K562 (cell line): ENCODE measurements at regions not wholly inside any gene's neighbourhood (a gene's known extent, or its start where the extent isn't known, plus 50 kb on each side); places are given as distances from the start of the nearest gene placed in this dataset.

Experiments
- ATAC-seq: fragments of 200-7000 bp; cut with Tn5 transposase; 3 replicates; pipeline ENCODE4 v1.9.1; 2020; ENCODE audit warnings: moderate library complexity
- BruUV-seq: library from RNA; stranded (reverse); fragments of 400-500 nt; replicated peaks from 2 replicates; lab custom pipeline; 2021; lab: Mats Ljungman, UMichigan
- CTCF ChIA-PET: fragments of 300-600 bp; formaldehyde crosslinking; extraction: SDS; loops from one replicate; lab custom pipeline; 2021; ENCODE audit warnings: low intra/inter-chr PET ratio; lab: Yijun Ruan, JAX
- POLR2A ChIA-PET: fragments of 300-600, 350-650 bp; sonication (Branson Sonifier 250); formaldehyde crosslinking; extraction: SDS; loops from one replicate; lab custom pipeline; 2021; ENCODE audit warnings: antibody characterized with exemption, inconsistent platforms; lab: Yijun Ruan, JAX
- DNase-seq, 4 experiments: peaks; one replicate each; pipeline versions ENCODE4 v3.0.0 to v3.0.0-alpha.2; 2011 to 2018; ENCODE audit warnings: low spot score in 3 of 4, mixed read lengths in 3 of 4; ENCODE audit errors: extremely low read depth in 1 of 4
- FAIRE-seq: peaks from 2 replicates; lab custom pipeline; 2011; peaks lifted over from hg19 to GRCh38; lab: Jason Lieb, UNC
- H2AFZ ChIP-seq: 2 replicates; pipeline ENCODE4 v1.6.0; 2011; ENCODE audit warnings: low read depth, low read length, control low read depth, inconsistent platforms
- H3K27ac ChIP-seq: fragments of 200-600 bp; 3 replicates; pipeline ENCODE4 v1.8.0; 2011; ENCODE audit warnings: low read depth, mild to moderate bottlenecking, control low read depth, inconsistent platforms, low read length, moderate library complexity, mixed read lengths; ENCODE audit errors: extremely low read depth
- H3K27me3 ChIP-seq, 2 experiments: fragments of 300-600 bp in 1 of 2; 2 replicates in 1 of 2; 3 replicates in 1 of 2; pipeline versions ENCODE4 v1.6.0 to v1.8.0; 2011; ENCODE audit warnings: inconsistent platforms in 2 of 2, low read length in 2 of 2, mild to moderate bottlenecking in 1 of 2, mixed read lengths in 1 of 2, moderate library complexity in 1 of 2; ENCODE audit not compliant: control insufficient read depth in 2 of 2, insufficient read depth in 2 of 2
- H3K36me3 ChIP-seq: fragments of 300-600 bp; 3 replicates; pipeline ENCODE4 v1.8.0; 2011; ENCODE audit warnings: mild to moderate bottlenecking, low read length, inconsistent platforms; ENCODE audit not compliant: control insufficient read depth, insufficient read depth
- H3K4me1 ChIP-seq, 2 experiments: fragments of 200-600 bp in 1 of 2; replicated peaks in 1 of 2; 2 replicates in 1 of 2; 3 replicates in 1 of 2; pipeline versions ENCODE4 v1.5.1 to v1.8.0; 2011; ENCODE audit warnings: inconsistent platforms in 2 of 2, low read length in 2 of 2, mild to moderate bottlenecking in 1 of 2, mixed read lengths in 1 of 2, moderate library complexity in 1 of 2; ENCODE audit not compliant: control insufficient read depth in 2 of 2, insufficient read depth in 2 of 2
- H3K4me2 ChIP-seq: 2 replicates; pipeline ENCODE4 v1.6.1; 2011; ENCODE audit warnings: low read length, control low read depth, inconsistent platforms, mixed read lengths; ENCODE audit not compliant: insufficient read depth
- H3K4me3 ChIP-seq: fragments of 200-600 bp; sonication (generic), shearing (Covaris generic); 2 replicates; pipeline ENCODE4 v1.5.1; 2016; ENCODE audit warnings: control low read depth, inconsistent platforms
- H3K79me2 ChIP-seq: fragments of 200-600 bp; 3 replicates; pipeline ENCODE4 v1.8.0; 2011; ENCODE audit warnings: low read length, inconsistent platforms; ENCODE audit not compliant: control insufficient read depth, insufficient read depth
- H3K9ac ChIP-seq, 2 experiments: 2 replicates each; pipeline versions ENCODE4 v1.6.0 to v1.6.1; 2011; ENCODE audit warnings: low read depth in 2 of 2, low read length in 2 of 2, control low read depth in 1 of 2, inconsistent platforms in 1 of 2, mild to moderate bottlenecking in 1 of 2, mixed read lengths in 1 of 2; ENCODE audit not compliant: insufficient read depth in 1 of 2
- H3K9me1 ChIP-seq: one replicate; pipeline ENCODE4 v1.6.0; 2011; ENCODE audit warnings: inconsistent platforms, mild to moderate bottlenecking, low read length, moderate library complexity; ENCODE audit not compliant: control insufficient read depth, insufficient read depth
- H3K9me3 ChIP-seq: replicated peaks from 2 replicates; pipeline ENCODE4 v1.5.1; 2011; ENCODE audit warnings: low read depth, low read length, inconsistent platforms; ENCODE audit not compliant: control insufficient read depth, insufficient read depth
- H4K20me1 ChIP-seq: replicated peaks from 2 replicates; pipeline ENCODE4 v1.6.1; 2011; ENCODE audit warnings: low read length, inconsistent platforms, mixed read lengths; ENCODE audit not compliant: control insufficient read depth, insufficient read depth
- COPS2 ChIP-seq: fragments of 450-650 bp; conservative IDR thresholded peaks from 2 replicates; pipeline ENCODE4 v1.6.1; 2016; ENCODE audit warnings: mild to moderate bottlenecking, moderate library complexity
- FIP1L1 ChIP-seq: fragments of 200-400 bp; formaldehyde crosslinking; IDR thresholded peaks from 2 replicates; pipeline ENCODE4 v1.6.1; 2018; ENCODE audit warnings: mild to moderate bottlenecking, low read depth, low read length; ENCODE audit not compliant: poor library complexity, severe bottlenecking
- FOS ChIP-seq: IDR thresholded peaks from 3 replicates; pipeline ENCODE4 v1.6.1; 2011; ENCODE audit not compliant: insufficient read length; ENCODE audit errors: extremely low read depth
- ILK ChIP-seq: fragments of 450-650 bp; IDR thresholded peaks from 2 replicates; pipeline ENCODE4 v1.6.1; 2016; ENCODE audit warnings: missing genetic modification characterization, low read depth, mild to moderate bottlenecking, missing compliant biosample characterization, moderate library complexity, borderline replicate concordance
- MCM7 ChIP-seq, 2 experiments: fragments of 450-650 bp; IDR thresholded peaks; 2 replicates each; pipeline ENCODE4 v1.6.1; 2016 to 2018
- POLR2AphosphoS2 ChIP-seq: IDR thresholded peaks from 2 replicates; pipeline ENCODE4 v1.6.1; 2012; ENCODE audit warnings: low read length, improper control_type of control experiment
- SAFB2 ChIP-seq: fragments of 200-400 bp; formaldehyde crosslinking; IDR thresholded peaks from 2 replicates; pipeline ENCODE4 v1.6.1; 2018; ENCODE audit warnings: borderline replicate concordance, low read length, low read depth, moderate library complexity; ENCODE audit not compliant: severe bottlenecking
- WHSC1 ChIP-seq: IDR thresholded peaks from one replicate; pipeline ENCODE4 v1.6.1; 2012; ENCODE audit warnings: low read length, control low read depth, inconsistent platforms
- ZC3H4 ChIP-seq: sonication (generic); formaldehyde crosslinking; IDR thresholded peaks from 2 replicates; pipeline ENCODE4 v1.9.0; 2021; ENCODE audit warnings: missing genetic modification reagents, borderline replicate concordance
- ZNF263 ChIP-seq: sonication (generic); formaldehyde crosslinking; IDR thresholded peaks from 2 replicates; pipeline ENCODE4 v1.8.0; 2022; ENCODE audit warnings: mild to moderate bottlenecking, missing genetic modification reagents, borderline replicate concordance
- ZNF780A ChIP-seq: fragments of 250-450 bp; sonication (Bioruptor Pico); IDR thresholded peaks from 2 replicates; pipeline ENCODE4 v1.5.0; 2021; ENCODE audit warnings: mild to moderate bottlenecking
- WGBS: fragments of 100-300 bp; shearing (Covaris generic); methylation state at CpG from one replicate; pipeline ENCODE4 v1.1.6; 2016; ENCODE audit warnings: low coverage, mixed read lengths; ENCODE audit not compliant: insufficient coverage; ENCODE audit errors: missing lambda C conversion rate; 5-methylcytosine and 5-hydroxymethylcytosine counted together
- in situ Hi-C: fragments of 300-500 bp; cut with MboI; formaldehyde crosslinking; loops from 4 replicates; pipeline ENCODE4 v1.15.0; 2018; ENCODE audit warnings: inconsistent platforms, mixed read lengths
- intact Hi-C: fragments of 100-400 bp; cut with micrococcal nuclease; formaldehyde crosslinking; loops from 2 replicates; pipeline ENCODE4 v1.14.2; 2022
- TF ChIP-seq, protein P1 (sequence below), 3 experiments: fragments of 200-800 bp in 1 of 3; sonication (Bioruptor generic) in 1 of 3; sonication (generic) in 1 of 3; formaldehyde crosslinking in 1 of 3; IDR thresholded peaks; 2 replicates each; pipeline versions ENCODE4 v1.6.1 to v1.8.0; 2016 to 2022; ENCODE audit warnings: mild to moderate bottlenecking in 2 of 3, missing compliant biosample characterization in 2 of 3, missing genetic modification characterization in 2 of 3, missing genetic modification reagents in 1 of 3
- TF ChIP-seq, protein P2 (sequence below): sonication (generic); formaldehyde crosslinking; IDR thresholded peaks from 2 replicates; pipeline ENCODE4 v1.8.1; 2023; ENCODE audit warnings: mild to moderate bottlenecking, missing genetic modification reagents, moderate library complexity

DNA sequence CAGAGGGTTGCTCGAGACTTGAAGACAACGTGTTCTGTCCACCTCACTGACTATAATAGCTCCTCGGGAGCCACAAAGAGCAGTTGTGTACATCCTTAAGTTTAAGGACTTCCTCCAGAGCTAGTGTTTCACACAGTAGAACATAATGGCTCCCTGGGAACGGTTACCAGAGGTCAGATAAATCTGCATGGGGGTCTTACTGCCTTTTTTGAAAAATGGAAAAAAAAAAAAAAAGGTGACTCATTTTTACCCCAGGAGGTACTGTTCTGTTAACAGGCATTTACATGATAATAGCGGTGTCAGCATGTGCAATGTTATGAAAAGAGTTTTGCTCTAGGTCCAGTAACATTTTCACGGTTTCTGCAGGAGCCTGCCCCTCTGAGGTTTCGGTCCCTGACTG lies 498.9 kb upstream of the WWC1 start:
- Histone ChIP-seq H3K4me3 (no peak overlapping the region), H3K4me1 (no peaks in the 10 kb centered on the region), H3K9me3 (no peaks in the 10 kb centered on the region; the same call in 1 of the 2 replicates), H3K9me1 (no peaks in the 10 kb centered on the region), H3K9ac (no peak overlapping the region), H3K36me3 (no peaks in the 10 kb centered on the region), H2AFZ (no peak overlapping the region), H4K20me1 (no peaks in the 10 kb centered on the region), H3K4me2 (no peak overlapping the region), H3K79me2 (no peaks in the 10 kb centered on the region), H3K27me3 (no peaks in the 10 kb centered on the region)
- DNase-seq: no peak
- BruUV-seq: no TSS peak
- WGBS: 0% methylated on average over 7 of the region's 7 CpGs
- POLR2A ChIA-PET: no interaction called here
- no peak for ATAC-seq
- in situ Hi-C loops: no loop called here
- FAIRE-seq: no peak
- no peak for TF ChIP-seq SAFB2
- no peak for TF ChIP-seq POLR2AphosphoS2
- TF ChIP-seq FOS: no peak
- no peak for TF ChIP-seq ILK (tag)
- TF ChIP-seq ZC3H4 (CRISPR knock-in tag): no peak
- no peak for TF ChIP-seq MCM7 (IDR thresholded peaks at IDR 0.05)
- TF ChIP-seq COPS2: no peak
- no peak for TF ChIP-seq FIP1L1
- TF ChIP-seq, protein P1, sequence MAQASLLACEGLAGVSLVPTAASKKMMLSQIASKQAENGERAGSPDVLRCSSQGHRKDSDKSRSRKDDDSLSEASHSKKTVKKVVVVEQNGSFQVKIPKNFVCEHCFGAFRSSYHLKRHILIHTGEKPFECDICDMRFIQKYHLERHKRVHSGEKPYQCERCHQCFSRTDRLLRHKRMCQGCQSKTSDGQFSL (CRISPR knock-in tag; IDR thresholded peaks at IDR 0.05): no peak
- TF ChIP-seq, protein P1 (tag; IDR thresholded peaks at IDR 0.05): no peak
- no peak for TF ChIP-seq WHSC1
- TF ChIP-seq, protein P2, sequence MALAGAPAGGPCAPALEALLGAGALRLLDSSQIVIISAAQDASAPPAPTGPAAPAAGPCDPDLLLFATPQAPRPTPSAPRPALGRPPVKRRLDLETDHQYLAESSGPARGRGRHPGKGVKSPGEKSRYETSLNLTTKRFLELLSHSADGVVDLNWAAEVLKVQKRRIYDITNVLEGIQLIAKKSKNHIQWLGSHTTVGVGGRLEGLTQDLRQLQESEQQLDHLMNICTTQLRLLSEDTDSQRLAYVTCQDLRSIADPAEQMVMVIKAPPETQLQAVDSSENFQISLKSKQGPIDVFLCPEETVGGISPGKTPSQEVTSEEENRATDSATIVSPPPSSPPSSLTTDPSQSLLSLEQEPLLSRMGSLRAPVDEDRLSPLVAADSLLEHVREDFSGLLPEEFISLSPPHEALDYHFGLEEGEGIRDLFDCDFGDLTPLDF: no peak
- no peak for TF ChIP-seq ZNF263
- no peak for TF ChIP-seq ZNF780A (CRISPR knock-in tag)
- TF ChIP-seq, all 486 proteins: peak for 0
- intact Hi-C loops: no loop called here
- no peak overlapping the region for H3K27ac ChIP-seq
- CTCF ChIA-PET: no interaction called here
